Effector memory CD4-positive, alpha-beta T cell (primary cell): ENCODE measurements at regions not wholly inside any gene's neighbourhood (a gene's known extent, or its start where the extent isn't known, plus 50 kb on each side); places are given as distances from the start of the nearest gene placed in this dataset.

Experiments
- DNase-seq, 3 donors: peaks; one replicate each; pipeline ENCODE4 v3.0.0-alpha.2; 2020
- H3K27ac ChIP-seq: 2 replicates; pipeline ENCODE4 v1.7.0; 2013; ENCODE audit warnings: mild to moderate bottlenecking, low read length, moderate library complexity; ENCODE audit not compliant: insufficient read depth, poor library complexity, severe bottlenecking
- H3K27me3 ChIP-seq: replicated peaks from 2 replicates; pipeline ENCODE4 v1.7.0; 2013; ENCODE audit warnings: mild to moderate bottlenecking, low read length; ENCODE audit not compliant: insufficient read depth, control insufficient read depth, poor library complexity, severe bottlenecking
- H3K36me3 ChIP-seq: 2 replicates; pipeline ENCODE4 v1.7.0; 2013; ENCODE audit warnings: mild to moderate bottlenecking, low read length, moderate library complexity; ENCODE audit not compliant: control insufficient read depth, insufficient read depth
- H3K4me1 ChIP-seq: 2 replicates; pipeline ENCODE4 v1.7.0; 2013; ENCODE audit warnings: low read length, mild to moderate bottlenecking; ENCODE audit not compliant: control insufficient read depth, insufficient read depth, poor library complexity, severe bottlenecking
- H3K4me3 ChIP-seq: 2 replicates; pipeline ENCODE4 v1.7.0; 2013; ENCODE audit warnings: low read length, low read depth, mild to moderate bottlenecking; ENCODE audit not compliant: insufficient read depth, poor library complexity, severe bottlenecking
- H3K9me3 ChIP-seq: 2 replicates; pipeline ENCODE4 v1.7.0; 2013; ENCODE audit warnings: mild to moderate bottlenecking, low read length, moderate library complexity; ENCODE audit not compliant: control insufficient read depth

- H3K9me3 ChIP-seq: no peaks in the 10 kb centered on the region
- H3K27ac ChIP-seq: no peak overlapping the region
- no peaks in the 10 kb centered on the region for H3K27me3 ChIP-seq
- H3K4me3 ChIP-seq: no peak overlapping the region
- H3K4me1 ChIP-seq: peaks cover 11% of the 10 kb centered on the region
- no peak for DNase-seq
- no peaks in the 10 kb centered on the region for H3K36me3 ChIP-seq
Measured at GRCh38 chr3:46130631-46131310, 77.3 kb downstream of the CCR1 start.

DNA sequence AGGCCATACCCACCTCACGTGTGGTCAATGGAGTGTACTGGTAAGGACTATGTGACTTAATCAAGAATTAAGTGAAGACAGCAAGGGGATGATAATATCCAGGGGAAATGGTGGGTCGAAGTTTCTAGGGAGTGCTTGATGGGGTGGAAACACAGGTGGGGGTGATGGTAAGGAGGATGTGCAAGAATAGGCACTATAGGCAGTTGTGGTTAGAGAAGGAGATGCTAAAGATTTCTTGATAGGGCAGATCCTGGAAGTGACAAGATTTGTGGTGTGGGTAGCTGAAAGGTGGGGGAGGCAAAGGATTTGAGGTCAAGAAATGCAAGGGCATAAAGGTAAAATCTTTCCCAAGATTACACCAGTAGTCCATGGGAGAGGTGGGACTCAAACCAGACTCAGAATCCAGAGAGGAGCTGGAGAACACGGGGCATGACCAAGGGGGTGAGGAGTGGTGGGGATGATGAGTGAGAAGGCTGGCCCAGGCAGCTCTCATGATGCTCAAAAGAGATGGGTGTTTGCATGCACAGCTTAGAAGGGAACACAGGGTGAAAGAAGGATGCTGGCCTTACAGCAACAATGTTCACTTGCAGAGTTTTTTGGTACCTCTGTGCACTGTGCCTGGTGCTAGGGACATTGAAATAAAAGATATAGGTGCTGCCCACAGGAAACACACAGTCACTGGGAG lies 78.4 kb downstream of the CCR1 start:
- Histone ChIP-seq H3K9me3 (no peaks in the 10 kb centered on the region), H3K36me3 (no peaks in the 10 kb centered on the region), H3K4me1 (peaks cover 11% of the 10 kb centered on the region), H3K27me3 (no peaks in the 10 kb centered on the region), H3K27ac (no peak overlapping the region), H3K4me3 (no peak overlapping the region)
- no peak for DNase-seq

GRCh38 chr3:46127503-46127902 lies 80.6 kb downstream of the CCR1 start:
- Histone ChIP-seq H3K4me3 (no peak overlapping the region), H3K27ac (no peak overlapping the region), H3K36me3 (no peaks in the 10 kb centered on the region), H3K4me1 (peaks cover 11% of the 10 kb centered on the region), H3K27me3 (no peaks in the 10 kb centered on the region), H3K9me3 (no peaks in the 10 kb centered on the region)
- DNase-seq: no peak

GRCh38 chr3:46124216-46125177 lies 83.6 kb downstream of the CCR1 start:
- Histone ChIP-seq H3K4me1 (peaks cover 4% of the 10 kb centered on the region), H3K4me3 (no peak overlapping the region), H3K9me3 (no peaks in the 10 kb centered on the region), H3K36me3 (no peaks in the 10 kb centered on the region), H3K27ac (no peak overlapping the region), H3K27me3 (no peaks in the 10 kb centered on the region)
- DNase-seq: no peak

DNA sequence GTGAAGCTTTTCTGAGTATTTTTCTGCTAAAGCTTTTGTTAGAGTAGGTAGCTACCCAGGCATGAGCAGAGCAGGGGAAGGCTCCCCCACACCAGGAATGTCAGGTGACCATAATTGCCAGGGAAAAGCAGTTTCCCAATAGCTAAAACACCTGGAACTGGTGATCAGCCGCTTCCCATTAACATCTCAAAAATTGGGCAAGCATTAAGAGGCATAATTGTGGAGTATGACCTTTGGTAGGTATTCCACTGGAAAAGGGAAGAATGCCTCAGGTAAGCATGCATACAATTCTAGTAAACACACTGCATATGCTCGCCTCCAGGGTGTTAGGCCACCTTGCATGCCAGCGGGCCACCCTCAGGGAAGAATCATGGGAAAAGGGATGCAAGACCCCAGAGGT lies 84.5 kb downstream of the CCR1 start:
- Histone ChIP-seq H3K27me3 (no peaks in the 10 kb centered on the region), H3K9me3 (no peaks in the 10 kb centered on the region), H3K27ac (no peak overlapping the region), H3K4me3 (no peak overlapping the region), H3K36me3 (no peaks in the 10 kb centered on the region), H3K4me1 (no peaks in the 10 kb centered on the region)
- DNase-seq: no peak

GRCh38 chr3:46122091-46122490 lies 86.0 kb downstream of the CCR1 start:
- Histone ChIP-seq H3K4me1 (no peaks in the 10 kb centered on the region), H3K27me3 (no peaks in the 10 kb centered on the region), H3K9me3 (no peaks in the 10 kb centered on the region), H3K4me3 (no peak overlapping the region), H3K36me3 (no peaks in the 10 kb centered on the region), H3K27ac (no peak overlapping the region)
- no peak for DNase-seq

DNA sequence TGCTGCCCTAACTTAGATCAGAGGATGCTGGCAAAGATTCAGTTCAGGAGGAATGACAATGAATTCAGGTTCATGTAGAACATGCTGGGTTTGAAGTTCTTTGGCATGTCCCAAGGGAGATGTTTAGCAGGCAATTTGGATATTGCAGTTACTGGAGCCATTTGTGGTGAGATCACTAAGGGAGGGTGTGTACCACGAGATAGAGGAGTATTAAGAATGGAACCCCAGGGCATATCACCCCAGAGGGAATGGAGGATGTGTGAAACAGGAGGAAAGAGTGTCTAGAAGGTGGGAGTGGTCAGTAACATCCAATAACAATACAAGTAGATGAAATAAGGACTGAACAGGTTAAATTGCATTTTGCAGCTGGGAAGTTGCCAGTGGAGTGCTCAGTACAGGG lies 87.1 kb downstream of the CCR1 start:
- Histone ChIP-seq H3K4me3 (no peak overlapping the region), H3K4me1 (no peaks in the 10 kb centered on the region), H3K36me3 (no peaks in the 10 kb centered on the region), H3K27me3 (no peaks in the 10 kb centered on the region), H3K9me3 (no peaks in the 10 kb centered on the region), H3K27ac (no peak overlapping the region)
- DNase-seq: no peak

DNA sequence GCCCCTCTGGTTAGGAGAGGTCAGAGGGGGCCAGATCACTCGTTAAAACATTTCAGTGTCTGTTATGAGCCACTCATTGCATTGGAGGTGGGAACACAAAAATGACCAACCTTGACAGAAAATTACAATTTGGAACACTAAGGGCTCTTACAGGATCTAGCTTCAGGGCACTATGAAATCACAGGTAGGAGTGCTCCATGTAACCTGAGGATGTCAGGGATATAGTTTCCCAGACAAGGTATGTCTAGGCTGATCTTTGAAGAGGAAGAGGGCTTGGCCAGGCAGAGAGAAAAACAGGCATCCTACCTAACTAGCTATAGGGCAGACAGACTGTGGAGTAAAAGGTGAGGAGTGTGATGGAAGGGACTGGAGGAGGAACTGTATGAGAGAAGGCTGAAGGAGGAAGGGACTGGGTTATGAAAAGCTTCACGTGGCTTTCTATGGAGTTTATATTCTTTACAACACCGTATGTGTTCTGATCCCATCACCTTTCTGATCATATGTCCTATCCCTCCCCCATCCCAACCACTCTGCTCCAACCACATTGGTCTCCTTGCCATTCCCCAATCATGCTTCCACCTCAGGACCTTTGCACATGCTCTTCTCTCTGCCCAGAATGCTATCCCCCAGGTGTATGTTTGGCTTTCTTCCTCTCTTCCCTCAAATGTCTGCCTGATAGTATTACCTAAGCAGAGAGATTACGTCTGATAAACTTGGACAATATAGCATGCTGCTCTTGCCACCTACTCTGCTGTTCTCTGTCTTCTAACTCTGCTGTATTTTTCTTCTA lies 88.2 kb downstream of the CCR1 start:
- H3K9me3 ChIP-seq: no peaks in the 10 kb centered on the region
- H3K36me3 ChIP-seq: no peaks in the 10 kb centered on the region
- no peaks in the 10 kb centered on the region for H3K27me3 ChIP-seq
- H3K4me1 ChIP-seq: no peaks in the 10 kb centered on the region
- no peak overlapping the region for H3K4me3 ChIP-seq
- no peak overlapping the region for H3K27ac ChIP-seq
- no peak for DNase-seq

DNA sequence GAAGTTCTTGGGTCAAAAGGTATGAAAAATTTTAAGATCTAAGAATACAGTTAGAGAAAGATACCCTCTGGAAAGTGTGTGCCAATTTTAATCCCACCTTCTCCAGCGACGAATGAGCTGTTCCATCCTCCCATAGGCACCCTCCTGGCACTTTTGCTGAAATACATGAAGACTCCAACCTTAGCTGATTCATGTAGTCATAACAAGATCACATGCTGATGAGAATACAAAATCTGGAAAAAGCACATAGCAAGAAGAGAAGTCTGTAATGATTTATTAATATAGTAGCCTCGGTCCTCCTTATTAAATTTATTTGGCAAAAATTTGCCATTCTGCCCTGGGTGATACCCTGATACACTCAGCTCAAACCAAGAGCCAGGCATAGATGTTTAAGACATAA lies 88.9 kb downstream of the CCR1 start:
- Histone ChIP-seq H3K27me3 (no peaks in the 10 kb centered on the region), H3K36me3 (no peaks in the 10 kb centered on the region), H3K4me1 (no peaks in the 10 kb centered on the region), H3K4me3 (no peak overlapping the region), H3K9me3 (no peaks in the 10 kb centered on the region), H3K27ac (no peak overlapping the region)
- DNase-seq: no peak
